WERI-Rb-1 (cell line): ENCODE measurements at regions not wholly inside any gene's neighbourhood (a gene's known extent, or its start where the extent isn't known, plus 50 kb on each side); places are given as distances from the start of the nearest gene placed in this dataset.

Experiments
- DNase-seq: peaks from one replicate; pipeline ENCODE4 v3.0.0-alpha.2; 2020
- H3K27ac ChIP-seq: fragments of 250-450 bp; sonication (Bioruptor Pico); 2 replicates; pipeline ENCODE4 v1.5.1; 2020; ENCODE audit warnings: mild to moderate bottlenecking, moderate library complexity
- H3K27me3 ChIP-seq: fragments of 250-450 bp; sonication (Bioruptor Pico); 2 replicates; pipeline ENCODE4 v1.5.1; 2021; ENCODE audit warnings: mild to moderate bottlenecking, low read depth, moderate library complexity; ENCODE audit not compliant: insufficient read depth, severe bottlenecking
- H3K36me3 ChIP-seq: fragments of 250-450 bp; sonication (Bioruptor Pico); 2 replicates; pipeline ENCODE4 v1.5.1; 2020; ENCODE audit warnings: mild to moderate bottlenecking, moderate library complexity
- H3K4me3 ChIP-seq: 2 replicates; pipeline ENCODE4 v1.5.1; 2011; ENCODE audit warnings: low read depth, mild to moderate bottlenecking, control low read depth, low read length
- H3K9me3 ChIP-seq: fragments of 250-450 bp; sonication (Bioruptor Pico); 2 replicates; pipeline ENCODE4 v1.5.1; 2021; ENCODE audit warnings: mild to moderate bottlenecking, moderate library complexity; ENCODE audit not compliant: severe bottlenecking
- TF ChIP-seq, protein P1 (sequence below): IDR thresholded peaks from 2 replicates; pipeline ENCODE4 v1.5.1; 2011; ENCODE audit warnings: low read depth, mild to moderate bottlenecking, control low read depth, inconsistent platforms, low read length

DNA sequence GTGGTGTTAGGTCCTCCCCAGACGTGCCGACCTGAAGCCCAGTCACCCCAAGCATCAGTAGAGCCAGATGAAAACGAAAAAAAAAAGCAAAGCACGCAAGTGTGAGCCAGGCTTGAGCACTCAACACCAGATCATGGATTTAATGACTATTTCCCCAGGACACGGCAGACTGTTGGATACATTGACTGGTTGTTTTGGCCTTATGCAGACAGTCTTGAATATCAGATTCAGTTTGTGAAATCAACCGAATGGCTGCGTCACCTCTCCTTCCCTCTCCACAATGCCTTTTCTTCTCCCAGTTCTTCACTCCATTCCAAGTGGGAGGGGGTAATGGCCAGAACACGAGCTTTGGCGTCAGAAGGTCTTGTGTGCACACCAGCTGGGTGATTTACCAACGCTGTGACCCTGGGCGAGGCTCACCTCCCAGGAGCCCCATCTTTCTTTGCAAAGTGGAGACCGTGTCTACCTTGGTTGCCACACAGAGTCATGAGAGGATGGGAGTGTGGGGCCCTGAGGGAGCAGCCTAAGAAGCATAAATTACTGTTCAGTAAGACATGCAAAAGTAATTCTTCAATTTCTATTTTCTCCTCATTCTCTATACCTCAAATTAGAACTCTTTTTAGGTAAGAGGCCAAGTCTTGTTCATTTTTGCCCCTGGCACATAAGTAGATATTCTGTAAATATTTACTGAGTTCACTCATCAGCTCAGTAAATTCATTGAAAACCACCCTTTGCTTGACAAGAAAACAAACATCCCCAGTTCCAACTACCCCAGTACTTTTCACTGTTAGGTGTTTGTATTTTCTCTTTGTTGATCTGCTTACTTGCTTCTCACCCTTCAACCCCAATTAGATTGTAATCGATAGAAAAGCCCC is 181.1 kb upstream of the COPS8 start:
- Histone ChIP-seq H3K27ac (no peak overlapping the region), H3K4me3 (no peak overlapping the region), H3K36me3 (no peaks in the 10 kb centered on the region), H3K27me3 (no peaks in the 10 kb centered on the region), H3K9me3 (no peaks in the 10 kb centered on the region)
- TF ChIP-seq, protein P1, sequence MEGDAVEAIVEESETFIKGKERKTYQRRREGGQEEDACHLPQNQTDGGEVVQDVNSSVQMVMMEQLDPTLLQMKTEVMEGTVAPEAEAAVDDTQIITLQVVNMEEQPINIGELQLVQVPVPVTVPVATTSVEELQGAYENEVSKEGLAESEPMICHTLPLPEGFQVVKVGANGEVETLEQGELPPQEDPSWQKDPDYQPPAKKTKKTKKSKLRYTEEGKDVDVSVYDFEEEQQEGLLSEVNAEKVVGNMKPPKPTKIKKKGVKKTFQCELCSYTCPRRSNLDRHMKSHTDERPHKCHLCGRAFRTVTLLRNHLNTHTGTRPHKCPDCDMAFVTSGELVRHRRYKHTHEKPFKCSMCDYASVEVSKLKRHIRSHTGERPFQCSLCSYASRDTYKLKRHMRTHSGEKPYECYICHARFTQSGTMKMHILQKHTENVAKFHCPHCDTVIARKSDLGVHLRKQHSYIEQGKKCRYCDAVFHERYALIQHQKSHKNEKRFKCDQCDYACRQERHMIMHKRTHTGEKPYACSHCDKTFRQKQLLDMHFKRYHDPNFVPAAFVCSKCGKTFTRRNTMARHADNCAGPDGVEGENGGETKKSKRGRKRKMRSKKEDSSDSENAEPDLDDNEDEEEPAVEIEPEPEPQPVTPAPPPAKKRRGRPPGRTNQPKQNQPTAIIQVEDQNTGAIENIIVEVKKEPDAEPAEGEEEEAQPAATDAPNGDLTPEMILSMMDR: no peak
- DNase-seq: no peak

DNA sequence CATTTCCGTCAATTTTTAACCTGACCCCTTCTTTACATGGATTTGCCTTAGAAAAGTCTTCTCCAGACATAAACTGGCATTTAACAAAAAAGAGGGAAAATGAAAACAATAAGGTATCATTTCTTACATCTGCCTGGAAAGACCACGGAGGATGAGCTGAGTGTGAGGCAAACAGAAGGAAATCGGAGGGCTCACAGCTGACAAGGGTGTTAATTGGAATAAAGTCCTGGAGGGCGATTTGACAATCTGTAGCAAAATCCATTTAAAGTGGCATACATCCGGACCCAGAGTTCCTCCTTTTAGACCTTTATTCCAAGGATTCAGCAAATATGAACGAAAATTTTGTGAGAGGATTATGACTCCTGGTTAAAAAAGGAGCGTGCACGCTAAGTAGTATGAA is 179.7 kb upstream of the COPS8 start:
- no peaks in the 10 kb centered on the region for H3K9me3 ChIP-seq
- no peak for DNase-seq
- H3K4me3 ChIP-seq: no peak overlapping the region
- H3K27ac ChIP-seq: no peak overlapping the region
- H3K27me3 ChIP-seq: no peaks in the 10 kb centered on the region
- TF ChIP-seq, protein P1: no peak
- H3K36me3 ChIP-seq: no peaks in the 10 kb centered on the region

DNA sequence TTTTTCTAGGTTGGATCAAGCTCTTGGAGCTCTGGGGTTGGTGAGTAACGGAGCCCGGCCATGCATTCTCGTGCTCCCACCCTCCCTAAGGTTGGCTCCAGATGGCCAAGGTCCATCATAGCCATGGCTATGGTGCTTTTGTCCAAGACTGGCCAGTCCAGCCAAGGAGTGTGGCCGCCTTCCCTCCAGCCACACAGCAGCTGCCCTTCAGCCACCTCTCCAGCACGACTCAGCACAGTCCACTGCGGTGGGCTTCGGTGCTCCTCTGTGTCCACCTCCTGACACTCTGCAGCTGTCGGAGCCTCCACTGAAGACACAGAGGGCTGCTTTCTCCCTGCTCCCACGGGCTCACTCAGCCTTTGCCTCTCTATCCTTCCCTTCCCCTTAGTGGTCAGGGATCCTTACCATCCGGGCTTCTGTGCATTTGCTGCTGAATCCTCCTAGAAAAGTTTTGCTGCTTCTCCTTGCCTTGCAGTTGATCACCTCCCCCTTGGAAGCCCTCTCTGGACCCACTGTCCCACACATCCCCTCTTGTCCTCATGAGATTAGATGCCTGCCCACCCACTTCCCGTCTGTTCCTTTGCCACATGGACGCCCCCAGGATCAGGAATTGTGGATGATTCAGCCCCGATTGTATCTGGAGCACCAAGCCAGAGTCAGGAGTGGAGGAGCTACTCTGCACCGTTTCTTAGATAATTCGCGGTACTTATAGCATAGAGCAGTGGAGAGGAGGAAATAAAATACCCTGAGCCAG is 177.1 kb upstream of the COPS8 start:
- Histone ChIP-seq H3K9me3 (no peaks in the 10 kb centered on the region), H3K36me3 (no peaks in the 10 kb centered on the region), H3K27ac (no peak overlapping the region), H3K4me3 (no peak overlapping the region), H3K27me3 (no peaks in the 10 kb centered on the region)
- DNase-seq: no peak
- TF ChIP-seq, protein P1: no peak

DNA sequence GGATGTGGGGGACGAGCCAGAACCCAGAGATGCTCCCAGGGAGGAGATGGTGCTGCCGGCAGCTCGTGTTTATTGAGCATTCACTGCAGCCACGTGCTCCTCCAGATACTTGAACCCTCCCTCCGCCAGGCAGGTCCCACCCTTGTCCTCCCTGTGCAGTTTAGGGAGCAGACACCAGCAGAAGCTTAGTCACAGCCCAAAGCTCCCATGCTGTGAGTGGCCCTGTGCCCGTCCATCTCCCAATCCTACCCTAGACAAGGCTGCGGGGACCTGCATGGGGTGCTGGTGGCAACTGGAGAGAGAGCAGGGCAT is 176.5 kb upstream of the COPS8 start:
- H3K4me3 ChIP-seq: no peak overlapping the region
- no peaks in the 10 kb centered on the region for H3K9me3 ChIP-seq
- H3K27ac ChIP-seq: no peak overlapping the region
- no peaks in the 10 kb centered on the region for H3K36me3 ChIP-seq
- DNase-seq: no peak
- no peaks in the 10 kb centered on the region for H3K27me3 ChIP-seq
- TF ChIP-seq, protein P1: no peak

DNA sequence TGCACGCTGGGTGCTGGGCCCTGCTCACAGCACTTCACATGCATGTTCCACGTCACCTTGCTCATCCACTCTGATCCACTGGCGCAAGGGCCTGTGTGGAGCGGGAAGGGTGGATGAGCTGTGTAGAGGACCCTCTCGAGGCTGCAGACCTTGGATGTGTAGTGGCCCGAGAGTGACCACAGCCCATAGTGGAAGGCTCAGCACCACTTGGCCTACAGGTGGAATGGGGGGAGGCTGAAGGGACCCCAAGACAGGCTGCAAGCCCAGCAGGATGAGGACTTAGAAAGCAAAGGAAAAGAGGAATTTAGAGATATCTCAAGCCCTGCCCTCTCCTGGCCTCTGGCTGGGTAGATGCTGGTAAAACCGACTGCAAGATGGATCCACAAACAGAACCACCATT is 175.9 kb upstream of the COPS8 start:
- TF ChIP-seq, protein P1: no peak
- Histone ChIP-seq H3K4me3 (no peak overlapping the region), H3K36me3 (no peaks in the 10 kb centered on the region), H3K27me3 (no peaks in the 10 kb centered on the region), H3K27ac (no peak overlapping the region), H3K9me3 (no peaks in the 10 kb centered on the region)
- no peak for DNase-seq
